Left renal pelvis (tissue), 4 donors: ENCODE measurements at regions not wholly inside any gene's neighbourhood (a gene's known extent, or its start where the extent isn't known, plus 50 kb on each side); places are given as distances from the start of the nearest gene placed in this dataset.
"Not testable (repeated sequence)": the region's sequence is repeated elsewhere in the genome, so short reads cannot be mapped to it uniquely, and the experiment has no call there.

Experiments
- DNase-seq, 4 donors: peaks; one replicate each; pipeline ENCODE4 v3.0.0-alpha.2; 2013; ENCODE audit warnings: low read depth in 4 of 4, low spot score in 3 of 4

GRCh38 chr3:102032491-102033383 lies 183.4 kb downstream of the NFKBIZ start:
- no peak for DNase-seq

GRCh38 chr3:102034639-102035451 lies 185.5 kb downstream of the NFKBIZ start:
- no peak for DNase-seq

GRCh38 chr3:102036017-102036416 lies 186.7 kb downstream of the NFKBIZ start:
- no peak for DNase-seq

- no peak for DNase-seq
Measured at GRCh38 chr3:102036472-102036871, 187.2 kb downstream of the NFKBIZ start.

GRCh38 chr3:102037209-102037608 lies 187.9 kb downstream of the NFKBIZ start:
- DNase-seq, result peak in 1 of 4 donors; percentile 12

- DNase-seq, result no peak
Measured at GRCh38 chr3:102037791-102038190, 188.5 kb downstream of the NFKBIZ start.

- no peak for DNase-seq
Measured at GRCh38 chr3:102038477-102039142, 189.3 kb downstream of the NFKBIZ start.

- DNase-seq, result not testable (repeated sequence)
Measured at GRCh38 chr3:102040144-102040543, 190.8 kb downstream of the NFKBIZ start.

- DNase-seq, result no peak
Measured at GRCh38 chr3:102053375-102053989, 204.2 kb downstream of the NFKBIZ start.

- no peak for DNase-seq
Measured at GRCh38 chr3:102054543-102055080, 205.3 kb downstream of the NFKBIZ start.

- DNase-seq, result no peak
Measured at GRCh38 chr3:102057781-102058421, 208.6 kb downstream of the NFKBIZ start.

GRCh38 chr3:102059145-102059943 lies 210.0 kb downstream of the NFKBIZ start:
- DNase-seq, result no peak

GRCh38 chr3:102060814-102061213 lies 211.5 kb downstream of the NFKBIZ start:
- DNase-seq, result no peak

- DNase-seq, result no peak
Measured at GRCh38 chr3:102063572-102063971, 214.3 kb downstream of the NFKBIZ start.

GRCh38 chr3:102066470-102066869 lies 217.2 kb downstream of the NFKBIZ start:
- no peak for DNase-seq

GRCh38 chr3:102068327-102068726 lies 219.0 kb downstream of the NFKBIZ start:
- no peak for DNase-seq

- DNase-seq, result no peak
Measured at GRCh38 chr3:102068736-102069135, 219.4 kb downstream of the NFKBIZ start.

GRCh38 chr3:102069211-102069662 lies 219.9 kb downstream of the NFKBIZ start:
- no peak for DNase-seq

- DNase-seq, result peak in 1 of 4 donors; percentile 40
Measured at GRCh38 chr3:102074946-102075345, 225.6 kb downstream of the NFKBIZ start.
